DOHH2 (cell line): ENCODE measurements at regions not wholly inside any gene's neighbourhood (a gene's known extent, or its start where the extent isn't known, plus 50 kb on each side); places are given as distances from the start of the nearest gene placed in this dataset.

ENCODE experiments used
- H3F3A ChIP-seq: fragments of 200-600 bp; sonication (generic), shearing (Covaris generic); 2 replicates; pipeline ENCODE4 v1.6.0; 2016; ENCODE audit warnings: antibody characterized with exemption, mild to moderate bottlenecking; ENCODE audit not compliant: control insufficient read depth, insufficient read depth
- H3K27ac ChIP-seq: fragments of 200-600 bp; sonication (generic); 2 replicates; pipeline ENCODE4 v1.5.1; 2014; ENCODE audit warnings: low read depth, mild to moderate bottlenecking, low read length, moderate library complexity
- H3K27me3 ChIP-seq: fragments of 200-600 bp; sonication (generic); 2 replicates; pipeline ENCODE4 v1.6.1; 2014; ENCODE audit warnings: mild to moderate bottlenecking, low read length, mixed read lengths; ENCODE audit not compliant: control insufficient read depth
- H3K36me3 ChIP-seq: fragments of 200-600 bp; sonication (generic); 2 replicates; pipeline ENCODE4 v1.6.1; 2014; ENCODE audit warnings: mild to moderate bottlenecking, low read length, moderate library complexity, mixed read lengths; ENCODE audit not compliant: control insufficient read depth
- H3K4me1 ChIP-seq: fragments of 200-600 bp; sonication (generic); 2 replicates; pipeline ENCODE4 v1.6.1; 2014; ENCODE audit warnings: mild to moderate bottlenecking, low read length, mixed read lengths; ENCODE audit not compliant: control insufficient read depth
- H3K4me2 ChIP-seq: fragments of 200-600 bp; sonication (generic); 2 replicates; pipeline ENCODE4 v1.6.0; 2014; ENCODE audit warnings: mild to moderate bottlenecking, low read length, moderate library complexity
- H3K4me3 ChIP-seq: fragments of 200-600 bp; sonication (generic); 2 replicates; pipeline ENCODE4 v1.5.1; 2014; ENCODE audit warnings: mild to moderate bottlenecking, low read length, mixed read lengths
- H3K79me2 ChIP-seq: fragments of 200-600 bp; sonication (generic); 2 replicates; pipeline ENCODE4 v1.6.1; 2014; ENCODE audit warnings: mild to moderate bottlenecking, low read length, mixed read lengths; ENCODE audit not compliant: control insufficient read depth
- H3K9me2 ChIP-seq: fragments of 200-600 bp; sonication (generic); replicated peaks from 2 replicates; pipeline ENCODE4 v1.6.1; 2014; ENCODE audit warnings: mild to moderate bottlenecking, low read length, mixed read lengths; ENCODE audit not compliant: control insufficient read depth
- H3K9me3 ChIP-seq: fragments of 200-600 bp; sonication (generic); 2 replicates; pipeline ENCODE4 v1.6.1; 2014; ENCODE audit warnings: antibody characterized with exemption, low read length, mixed read lengths; ENCODE audit not compliant: control insufficient read depth, insufficient read depth
- H4K20me1 ChIP-seq: fragments of 200-600 bp; sonication (generic); 2 replicates; pipeline ENCODE4 v1.6.0; 2014; ENCODE audit warnings: low read depth, mild to moderate bottlenecking, antibody characterized with exemption, low read length, moderate library complexity; ENCODE audit not compliant: control insufficient read depth, insufficient read depth
- CTCF ChIP-seq: fragments of 200-600 bp; sonication (generic); IDR thresholded peaks from one replicate; pipeline ENCODE4 v1.5.1; 2014; ENCODE audit warnings: antibody characterized with exemption, mild to moderate bottlenecking, low read depth, low read length; ENCODE audit not compliant: poor library complexity, severe bottlenecking
- EZH2phosphoT487 ChIP-seq: fragments of 200-600 bp; sonication (generic); IDR thresholded peaks from 2 replicates; pipeline ENCODE4 v1.6.1; 2017; ENCODE audit warnings: borderline replicate concordance, mild to moderate bottlenecking, antibody characterized with exemption, low read length, moderate library complexity, mixed read lengths

DNA sequence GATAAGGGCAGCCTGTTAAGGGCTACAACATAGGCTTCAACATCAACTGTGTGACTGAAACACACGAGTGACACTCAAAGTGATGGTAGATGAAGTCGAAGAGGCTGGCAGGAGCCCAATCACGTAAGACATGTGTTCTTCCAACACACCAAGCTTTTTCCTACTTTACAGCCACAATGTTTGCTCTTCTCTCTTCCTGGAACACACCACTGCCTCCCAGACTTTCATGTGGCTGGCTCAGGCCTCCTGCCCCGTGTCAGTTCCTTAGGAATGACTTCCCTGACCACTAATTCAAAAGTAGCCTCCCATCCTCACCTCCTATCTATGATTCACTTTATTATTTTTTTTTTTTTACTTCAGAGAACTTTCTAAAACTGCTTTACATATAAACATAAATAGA lies 209.2 kb downstream of the GPAM start:
- H3K4me2 ChIP-seq: no peak overlapping the region
- H3K79me2 ChIP-seq: no peaks in the 10 kb centered on the region
- H3K9me3 ChIP-seq: no peaks in the 10 kb centered on the region
- H3K27me3 ChIP-seq: no peaks in the 10 kb centered on the region
- TF ChIP-seq CTCF (no peak), EZH2phosphoT487 (no peak)
- H3K36me3 ChIP-seq: no peaks in the 10 kb centered on the region
- H3F3A ChIP-seq: no peaks in the 10 kb centered on the region
- no peak overlapping the region for H3K4me3 ChIP-seq
- H3K4me1 ChIP-seq: no peaks in the 10 kb centered on the region
- no peaks in the 10 kb centered on the region for H4K20me1 ChIP-seq
- no peak overlapping the region for H3K27ac ChIP-seq
- no peaks in the 10 kb centered on the region for H3K9me2 ChIP-seq

DNA sequence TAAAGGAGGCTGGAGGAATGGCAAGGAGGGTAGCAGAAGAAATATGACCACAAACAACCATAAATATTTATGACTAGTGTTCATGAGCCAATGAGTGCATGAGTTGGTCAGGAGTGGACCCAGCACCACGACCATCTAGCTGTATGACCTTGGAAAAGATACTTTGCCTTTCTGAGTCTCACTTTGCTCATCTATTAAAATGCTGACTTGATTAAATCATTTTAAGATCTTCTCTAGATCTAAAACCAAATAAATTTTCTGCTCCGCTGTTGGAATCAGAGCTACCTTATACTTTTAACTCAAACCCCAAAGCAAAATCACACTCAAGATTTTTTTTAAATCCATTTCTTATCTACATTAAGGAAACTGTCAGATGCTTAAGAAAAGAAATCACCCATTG lies 207.0 kb downstream of the GPAM start:
- Histone ChIP-seq H3K4me3 (no peak overlapping the region), H3K4me2 (no peak overlapping the region), H3K9me3 (no peaks in the 10 kb centered on the region), H3K36me3 (no peaks in the 10 kb centered on the region), H3K27me3 (no peaks in the 10 kb centered on the region), H3K79me2 (no peaks in the 10 kb centered on the region), H3F3A (no peaks in the 10 kb centered on the region), H3K4me1 (no peaks in the 10 kb centered on the region), H4K20me1 (no peaks in the 10 kb centered on the region), H3K27ac (no peak overlapping the region), H3K9me2 (no peaks in the 10 kb centered on the region)
- TF ChIP-seq EZH2phosphoT487 (no peak), CTCF (no peak)

- Histone ChIP-seq H3K4me3 (no peak overlapping the region), H3K9me3 (no peaks in the 10 kb centered on the region), H3K27ac (no peak overlapping the region), H3K79me2 (no peaks in the 10 kb centered on the region), H4K20me1 (no peaks in the 10 kb centered on the region), H3F3A (no peaks in the 10 kb centered on the region), H3K36me3 (no peaks in the 10 kb centered on the region), H3K9me2 (no peaks in the 10 kb centered on the region), H3K27me3 (no peaks in the 10 kb centered on the region), H3K4me2 (no peak overlapping the region), H3K4me1 (no peaks in the 10 kb centered on the region)
- TF ChIP-seq EZH2phosphoT487 (no peak), CTCF (no peak)
Observed at GRCh38 chr10:111984057-111984456, 199.5 kb downstream of the GPAM start.

- no peak overlapping the region for H3K4me2 ChIP-seq
- no peak overlapping the region for H3K27ac ChIP-seq
- H3F3A ChIP-seq: no peaks in the 10 kb centered on the region
- H3K4me3 ChIP-seq: no peak overlapping the region
- no peaks in the 10 kb centered on the region for H3K79me2 ChIP-seq
- no peaks in the 10 kb centered on the region for H4K20me1 ChIP-seq
- H3K36me3 ChIP-seq: no peaks in the 10 kb centered on the region
- no peak for TF ChIP-seq CTCF
- no peak for TF ChIP-seq EZH2phosphoT487
- no peaks in the 10 kb centered on the region for H3K27me3 ChIP-seq
- H3K9me3 ChIP-seq: no peaks in the 10 kb centered on the region
- H3K4me1 ChIP-seq: no peaks in the 10 kb centered on the region
- no peaks in the 10 kb centered on the region for H3K9me2 ChIP-seq
Observed at GRCh38 chr10:111986079-111986478, 197.5 kb downstream of the GPAM start.
